ENCODE measurements at regions not wholly inside any gene's neighbourhood (a gene's known extent, or its start where the extent isn't known, plus 50 kb on each side); places are given as distances from the start of the nearest gene placed in this dataset.

DNA sequence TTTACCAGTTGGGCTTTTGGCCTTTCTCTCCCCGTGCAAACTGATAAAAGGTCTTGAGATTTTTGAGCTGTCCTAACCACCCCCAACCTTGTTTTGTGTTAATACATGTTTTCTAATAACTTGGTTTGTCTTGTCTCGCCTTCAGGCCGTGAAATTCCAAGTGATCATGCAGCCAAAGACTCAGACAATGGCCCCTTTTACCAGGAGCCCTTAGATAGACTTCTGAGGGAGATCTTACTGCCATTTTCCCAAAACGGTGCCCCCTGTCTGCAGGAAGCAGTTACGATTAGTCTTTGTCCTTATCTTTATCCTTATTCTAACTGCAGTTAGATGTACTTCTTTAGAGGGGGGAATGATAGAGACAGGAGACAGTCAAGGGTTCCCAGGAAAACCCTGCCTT, 245.3 kb upstream of the HDX start:
- TF ChIP-seq, protein P1, sequence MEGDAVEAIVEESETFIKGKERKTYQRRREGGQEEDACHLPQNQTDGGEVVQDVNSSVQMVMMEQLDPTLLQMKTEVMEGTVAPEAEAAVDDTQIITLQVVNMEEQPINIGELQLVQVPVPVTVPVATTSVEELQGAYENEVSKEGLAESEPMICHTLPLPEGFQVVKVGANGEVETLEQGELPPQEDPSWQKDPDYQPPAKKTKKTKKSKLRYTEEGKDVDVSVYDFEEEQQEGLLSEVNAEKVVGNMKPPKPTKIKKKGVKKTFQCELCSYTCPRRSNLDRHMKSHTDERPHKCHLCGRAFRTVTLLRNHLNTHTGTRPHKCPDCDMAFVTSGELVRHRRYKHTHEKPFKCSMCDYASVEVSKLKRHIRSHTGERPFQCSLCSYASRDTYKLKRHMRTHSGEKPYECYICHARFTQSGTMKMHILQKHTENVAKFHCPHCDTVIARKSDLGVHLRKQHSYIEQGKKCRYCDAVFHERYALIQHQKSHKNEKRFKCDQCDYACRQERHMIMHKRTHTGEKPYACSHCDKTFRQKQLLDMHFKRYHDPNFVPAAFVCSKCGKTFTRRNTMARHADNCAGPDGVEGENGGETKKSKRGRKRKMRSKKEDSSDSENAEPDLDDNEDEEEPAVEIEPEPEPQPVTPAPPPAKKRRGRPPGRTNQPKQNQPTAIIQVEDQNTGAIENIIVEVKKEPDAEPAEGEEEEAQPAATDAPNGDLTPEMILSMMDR (IDR thresholded peaks at IDR 0.05), result no peak
- TF ChIP-seq POLR2A (IDR thresholded peaks at IDR 0.05) (no peak), POLR2AphosphoS5 (IDR thresholded peaks at IDR 0.05) (no peak), EP300 (IDR thresholded peaks at IDR 0.05) (no peak)
